ENCODE measurements at regions not wholly inside any gene's neighbourhood (a gene's known extent, or its start where the extent isn't known, plus 50 kb on each side); places are given as distances from the start of the nearest gene placed in this dataset.

DNA sequence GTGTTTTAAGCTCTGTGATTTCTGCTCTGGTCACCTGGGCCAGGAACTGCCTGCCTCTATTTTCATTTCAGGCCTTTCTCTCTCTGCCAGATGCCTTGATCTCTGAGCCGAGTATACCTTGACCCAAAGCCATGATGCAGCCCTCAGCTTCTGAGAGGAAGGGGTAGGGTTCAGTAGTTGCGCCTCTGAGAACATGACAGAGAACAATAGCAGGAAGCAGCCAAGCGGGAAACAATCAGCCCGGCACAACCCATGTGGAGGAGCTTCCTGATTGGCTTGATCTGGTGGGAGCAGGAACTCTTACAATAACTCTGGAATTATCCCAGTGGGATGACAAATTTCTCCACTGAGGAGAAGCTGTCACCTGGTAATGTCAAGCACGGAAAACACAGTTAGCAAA is 127.4 kb downstream of the PALM2AKAP2 start (continued):
- TF ChIP-seq, protein P1, sequence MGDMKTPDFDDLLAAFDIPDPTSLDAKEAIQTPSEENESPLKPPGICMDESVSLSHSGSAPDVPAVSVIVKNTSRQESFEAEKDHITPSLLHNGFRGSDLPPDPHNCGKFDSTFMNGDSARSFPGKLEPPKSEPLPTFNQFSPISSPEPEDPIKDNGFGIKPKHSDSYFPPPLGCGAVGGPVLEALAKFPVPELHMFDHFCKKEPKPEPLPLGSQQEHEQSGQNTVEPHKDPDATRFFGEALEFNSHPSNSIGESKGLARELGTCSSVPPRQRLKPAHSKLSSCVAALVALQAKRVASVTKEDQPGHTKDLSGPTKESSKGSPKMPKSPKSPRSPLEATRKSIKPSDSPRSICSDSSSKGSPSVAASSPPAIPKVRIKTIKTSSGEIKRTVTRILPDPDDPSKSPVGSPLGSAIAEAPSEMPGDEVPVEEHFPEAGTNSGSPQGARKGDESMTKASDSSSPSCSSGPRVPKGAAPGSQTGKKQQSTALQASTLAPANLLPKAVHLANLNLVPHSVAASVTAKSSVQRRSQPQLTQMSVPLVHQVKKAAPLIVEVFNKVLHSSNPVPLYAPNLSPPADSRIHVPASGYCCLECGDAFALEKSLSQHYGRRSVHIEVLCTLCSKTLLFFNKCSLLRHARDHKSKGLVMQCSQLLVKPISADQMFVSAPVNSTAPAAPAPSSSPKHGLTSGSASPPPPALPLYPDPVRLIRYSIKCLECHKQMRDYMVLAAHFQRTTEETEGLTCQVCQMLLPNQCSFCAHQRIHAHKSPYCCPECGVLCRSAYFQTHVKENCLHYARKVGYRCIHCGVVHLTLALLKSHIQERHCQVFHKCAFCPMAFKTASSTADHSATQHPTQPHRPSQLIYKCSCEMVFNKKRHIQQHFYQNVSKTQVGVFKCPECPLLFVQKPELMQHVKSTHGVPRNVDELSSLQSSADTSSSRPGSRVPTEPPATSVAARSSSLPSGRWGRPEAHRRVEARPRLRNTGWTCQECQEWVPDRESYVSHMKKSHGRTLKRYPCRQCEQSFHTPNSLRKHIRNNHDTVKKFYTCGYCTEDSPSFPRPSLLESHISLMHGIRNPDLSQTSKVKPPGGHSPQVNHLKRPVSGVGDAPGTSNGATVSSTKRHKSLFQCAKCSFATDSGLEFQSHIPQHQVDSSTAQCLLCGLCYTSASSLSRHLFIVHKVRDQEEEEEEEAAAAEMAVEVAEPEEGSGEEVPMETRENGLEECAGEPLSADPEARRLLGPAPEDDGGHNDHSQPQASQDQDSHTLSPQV (IDR thresholded peaks at IDR 0.05) = no peak
- TF ChIP-seq EZH2 (IDR thresholded peaks at IDR 0.05; ENCODE audit: borderline replicate concordance, control insufficient read depth, low read depth, low read length) = no peak
- TF ChIP-seq RELA (IDR thresholded peaks at IDR 0.05; ENCODE audit: borderline replicate concordance, partially characterized antibody) = no peak
- no peak for TF ChIP-seq BACH1 (IDR thresholded peaks at IDR 0.05; ENCODE audit: borderline replicate concordance)
- TF ChIP-seq DPF2 (IDR thresholded peaks at IDR 0.05) = no peak
- TF ChIP-seq, protein P2, sequence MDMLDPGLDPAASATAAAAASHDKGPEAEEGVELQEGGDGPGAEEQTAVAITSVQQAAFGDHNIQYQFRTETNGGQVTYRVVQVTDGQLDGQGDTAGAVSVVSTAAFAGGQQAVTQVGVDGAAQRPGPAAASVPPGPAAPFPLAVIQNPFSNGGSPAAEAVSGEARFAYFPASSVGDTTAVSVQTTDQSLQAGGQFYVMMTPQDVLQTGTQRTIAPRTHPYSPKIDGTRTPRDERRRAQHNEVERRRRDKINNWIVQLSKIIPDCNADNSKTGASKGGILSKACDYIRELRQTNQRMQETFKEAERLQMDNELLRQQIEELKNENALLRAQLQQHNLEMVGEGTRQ (IDR thresholded peaks at IDR 0.05; ENCODE audit: borderline replicate concordance, low read depth, low read length) = no peak
- TF ChIP-seq NFXL1 (IDR thresholded peaks at IDR 0.05; ENCODE audit: borderline replicate concordance) = no peak
- peak; percentile 31; the same call in 1 of the 2 replicates for TF ChIP-seq ZBTB40 (IDR thresholded peaks at IDR 0.05; ENCODE audit: borderline replicate concordance)
- TF ChIP-seq MYB (IDR thresholded peaks at IDR 0.05; ENCODE audit: borderline replicate concordance, low read depth, low read length) = no peak
- TF ChIP-seq ZNF622 (IDR thresholded peaks at IDR 0.05) = no peak
- TF ChIP-seq, protein P3, sequence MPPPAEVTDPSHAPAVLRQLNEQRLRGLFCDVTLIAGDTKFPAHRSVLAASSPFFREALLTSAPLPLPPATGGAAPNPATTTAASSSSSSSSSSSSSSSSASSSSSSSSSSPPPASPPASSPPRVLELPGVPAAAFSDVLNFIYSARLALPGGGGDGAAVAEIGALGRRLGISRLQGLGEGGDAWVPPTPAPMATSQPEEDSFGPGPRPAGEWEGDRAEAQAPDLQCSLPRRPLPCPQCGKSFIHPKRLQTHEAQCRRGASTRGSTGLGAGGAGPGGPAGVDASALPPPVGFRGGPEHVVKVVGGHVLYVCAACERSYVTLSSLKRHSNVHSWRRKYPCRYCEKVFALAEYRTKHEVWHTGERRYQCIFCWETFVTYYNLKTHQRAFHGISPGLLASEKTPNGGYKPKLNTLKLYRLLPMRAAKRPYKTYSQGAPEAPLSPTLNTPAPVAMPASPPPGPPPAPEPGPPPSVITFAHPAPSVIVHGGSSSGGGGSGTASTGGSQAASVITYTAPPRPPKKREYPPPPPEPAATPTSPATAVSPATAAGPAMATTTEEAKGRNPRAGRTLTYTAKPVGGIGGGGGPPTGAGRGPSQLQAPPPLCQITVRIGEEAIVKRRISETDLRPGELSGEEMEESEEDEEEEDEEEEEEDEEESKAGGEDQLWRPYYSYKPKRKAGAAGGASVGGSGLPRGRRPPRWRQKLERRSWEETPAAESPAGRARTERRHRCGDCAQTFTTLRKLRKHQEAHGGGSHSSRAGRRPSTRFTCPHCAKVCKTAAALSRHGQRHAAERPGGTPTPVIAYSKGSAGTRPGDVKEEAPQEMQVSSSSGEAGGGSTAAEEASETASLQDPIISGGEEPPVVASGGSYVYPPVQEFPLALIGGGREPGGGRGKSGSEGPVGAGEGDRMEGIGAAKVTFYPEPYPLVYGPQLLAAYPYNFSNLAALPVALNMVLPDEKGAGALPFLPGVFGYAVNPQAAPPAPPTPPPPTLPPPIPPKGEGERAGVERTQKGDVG (CRISPR knock-in tag; IDR thresholded peaks at IDR 0.05) = no peak
- TF ChIP-seq BHLHE40 (IDR thresholded peaks at IDR 0.05; ENCODE audit: borderline replicate concordance in 1 of 2, low read depth in 2 of 2, low read length in 1 of 2) = no peak
- no peak for TF ChIP-seq SUZ12 (IDR thresholded peaks at IDR 0.05; ENCODE audit: unreplicated experiment)
- 0 out of 2 replicates have a peak, but pooled peaks have one; percentile 30 for TF ChIP-seq NFYB (IDR thresholded peaks at IDR 0.05; ENCODE audit: insufficient read depth, low read depth, low read length)
- peak in 1 of 2 experiments; percentile 76; a peak in 2 of 4 replicates for TF ChIP-seq ETV6 (conservative IDR thresholded peaks at IDR 0.05 in 1 of 2, IDR thresholded peaks at IDR 0.05 in 1 of 2; ENCODE audit: borderline replicate concordance in 1 of 2, low read depth in 1 of 2)
- no peak for TF ChIP-seq ZNF207 (IDR thresholded peaks at IDR 0.05; ENCODE audit: borderline replicate concordance)
- no peak for TF ChIP-seq HDAC2 (IDR thresholded peaks at IDR 0.05)
- TF ChIP-seq JUND (IDR thresholded peaks at IDR 0.05; ENCODE audit: low read depth, low read length) = no peak
